ENCODE measurements at regions not wholly inside any gene's neighbourhood (a gene's known extent, or its start where the extent isn't known, plus 50 kb on each side); places are given as distances from the start of the nearest gene placed in this dataset.

DNA sequence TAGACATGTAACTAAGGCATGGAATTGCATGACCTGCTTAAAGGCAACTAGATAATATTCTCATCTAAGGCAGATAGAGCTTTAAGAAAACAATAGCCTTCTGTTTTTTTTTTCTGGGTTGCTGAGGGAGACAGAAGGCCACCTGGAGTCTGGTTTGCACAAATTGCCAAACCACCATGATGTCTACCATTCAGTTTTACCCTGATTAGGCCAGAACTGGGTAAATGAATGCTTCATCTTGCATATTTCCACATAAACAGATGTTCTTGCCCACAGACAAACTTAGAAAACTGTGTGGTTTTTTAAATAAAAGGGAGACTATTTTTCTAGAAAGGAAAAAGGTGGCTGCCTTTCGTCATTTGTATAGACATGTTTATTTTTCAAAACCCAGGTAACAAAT, 278.7 kb upstream of the PRICKLE1 start:
- Histone ChIP-seq H3K4me2 (replicated peaks; ENCODE audit: extremely low read depth, low read length, poor library complexity, severe bottlenecking) (no peak overlapping the region), H3K9ac (ENCODE audit: insufficient read depth, low read length, poor library complexity, severe bottlenecking) (no peak overlapping the region), H4K20me1 (ENCODE audit: insufficient read depth, low read length) (no peaks in the 10 kb centered on the region), H3K27ac (ENCODE audit: low read depth in 1 of 2, low read length in 2 of 2) (no peak overlapping the region), H2AFZ (ENCODE audit: insufficient read depth, low read depth, low read length, poor library complexity, severe bottlenecking) (no peak overlapping the region), H3K79me2 (ENCODE audit: insufficient read depth, low read length) (no peaks in the 10 kb centered on the region), H3K4me3 (replicated peaks in 1 of 3; ENCODE audit: low read depth in 2 of 3, low read length in 3 of 3) (no peak overlapping the region), H3K36me3 (replicated peaks in 1 of 2; ENCODE audit: control insufficient read depth in 1 of 2, insufficient read depth in 2 of 2, low read length in 2 of 2) (no peaks in the 10 kb centered on the region), H3K9me3 (replicated peaks in 1 of 2; ENCODE audit: control insufficient read depth in 1 of 2, insufficient read depth in 1 of 2, low read length in 2 of 2) (peaks cover 0 to 5% of the 10 kb centered on the region in 2 donors), H3K27me3 (ENCODE audit: control insufficient read depth in 2 of 2, insufficient read depth in 2 of 2, low read length in 2 of 2) (no peaks in the 10 kb centered on the region), H3K4me1 (ENCODE audit: control insufficient read depth in 1 of 2, insufficient read depth in 2 of 2, low read length in 2 of 2) (no peaks in the 10 kb centered on the region)
- TF ChIP-seq, protein P1, sequence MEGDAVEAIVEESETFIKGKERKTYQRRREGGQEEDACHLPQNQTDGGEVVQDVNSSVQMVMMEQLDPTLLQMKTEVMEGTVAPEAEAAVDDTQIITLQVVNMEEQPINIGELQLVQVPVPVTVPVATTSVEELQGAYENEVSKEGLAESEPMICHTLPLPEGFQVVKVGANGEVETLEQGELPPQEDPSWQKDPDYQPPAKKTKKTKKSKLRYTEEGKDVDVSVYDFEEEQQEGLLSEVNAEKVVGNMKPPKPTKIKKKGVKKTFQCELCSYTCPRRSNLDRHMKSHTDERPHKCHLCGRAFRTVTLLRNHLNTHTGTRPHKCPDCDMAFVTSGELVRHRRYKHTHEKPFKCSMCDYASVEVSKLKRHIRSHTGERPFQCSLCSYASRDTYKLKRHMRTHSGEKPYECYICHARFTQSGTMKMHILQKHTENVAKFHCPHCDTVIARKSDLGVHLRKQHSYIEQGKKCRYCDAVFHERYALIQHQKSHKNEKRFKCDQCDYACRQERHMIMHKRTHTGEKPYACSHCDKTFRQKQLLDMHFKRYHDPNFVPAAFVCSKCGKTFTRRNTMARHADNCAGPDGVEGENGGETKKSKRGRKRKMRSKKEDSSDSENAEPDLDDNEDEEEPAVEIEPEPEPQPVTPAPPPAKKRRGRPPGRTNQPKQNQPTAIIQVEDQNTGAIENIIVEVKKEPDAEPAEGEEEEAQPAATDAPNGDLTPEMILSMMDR (IDR thresholded peaks at IDR 0.05), result no peak
- Mint-ChIP-seq H3K4me1 (no peaks in the 10 kb centered on the region), H3K27me3 (ENCODE audit: low read depth in 3 of 3) (no peaks in the 10 kb centered on the region), H3K36me3 (no peaks in the 10 kb centered on the region), H3K4me3 (no peak overlapping the region), H3K27ac (no peak overlapping the region), H3K9me3 (peaks cover 0 to 16% (median 2%) of the 10 kb centered on the region in 7 donors)
- intact Hi-C loops (cut with micrococcal nuclease), result no loop called here
- DNase-seq, result no peak
- WGBS (ENCODE audit: insufficient coverage), result no CpG with 5 or more reads among the region's 1 CpG

DNA sequence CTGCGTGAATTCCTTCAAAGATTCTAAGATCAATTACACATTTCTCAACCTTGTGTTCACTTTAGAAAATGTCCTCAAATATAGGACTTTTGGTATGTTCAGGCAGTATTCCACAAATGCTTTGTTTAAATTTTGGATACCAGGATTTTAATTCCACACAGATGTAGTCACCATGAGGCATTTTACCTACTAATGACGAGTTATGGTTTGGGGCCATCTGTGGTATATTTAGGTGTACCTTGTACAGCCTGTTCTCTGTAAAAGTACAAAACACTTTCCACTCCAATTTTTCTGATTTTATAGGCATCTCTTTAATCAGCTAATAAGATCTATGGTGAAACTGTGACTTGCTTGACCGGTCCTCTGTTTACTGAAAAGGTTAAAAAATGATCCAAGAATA, 275.7 kb upstream of the PRICKLE1 start:
- no peak overlapping the region for H3K27ac Mint-ChIP-seq
- Histone ChIP-seq H3K4me1 (ENCODE audit: control insufficient read depth in 1 of 2, insufficient read depth in 2 of 2, low read length in 2 of 2) (no peaks in the 10 kb centered on the region), H3K4me2 (replicated peaks; ENCODE audit: extremely low read depth, low read length, poor library complexity, severe bottlenecking) (no peak overlapping the region), H3K27ac (ENCODE audit: low read depth in 1 of 2, low read length in 2 of 2) (no peak overlapping the region), H3K4me3 (replicated peaks in 1 of 3; ENCODE audit: low read depth in 2 of 3, low read length in 3 of 3) (no peak overlapping the region), H3K27me3 (ENCODE audit: control insufficient read depth in 2 of 2, insufficient read depth in 2 of 2, low read length in 2 of 2) (no peaks in the 10 kb centered on the region), H3K36me3 (replicated peaks in 1 of 2; ENCODE audit: control insufficient read depth in 1 of 2, insufficient read depth in 2 of 2, low read length in 2 of 2) (no peaks in the 10 kb centered on the region), H3K9me3 (replicated peaks in 1 of 2; ENCODE audit: control insufficient read depth in 1 of 2, insufficient read depth in 1 of 2, low read length in 2 of 2) (peaks cover 0 to 5% of the 10 kb centered on the region in 2 donors), H4K20me1 (ENCODE audit: insufficient read depth, low read length) (no peaks in the 10 kb centered on the region), H3K9ac (ENCODE audit: insufficient read depth, low read length, poor library complexity, severe bottlenecking) (no peak overlapping the region), H2AFZ (ENCODE audit: insufficient read depth, low read depth, low read length, poor library complexity, severe bottlenecking) (no peak overlapping the region), H3K79me2 (ENCODE audit: insufficient read depth, low read length) (no peaks in the 10 kb centered on the region)
- WGBS (ENCODE audit: insufficient coverage), result no CpG with 5 or more reads among the region's 3 CpGs
- no peaks in the 10 kb centered on the region for H3K4me1 Mint-ChIP-seq
- DNase-seq, result no peak
- H3K27me3 Mint-ChIP-seq (ENCODE audit: low read depth in 3 of 3), result peaks cover 0 to 2% (median 0%) of the 10 kb centered on the region in 3 donors
- H3K4me3 Mint-ChIP-seq, result no peak overlapping the region
- intact Hi-C loops (cut with micrococcal nuclease), result no loop called here
- peaks cover 0 to 12% (median 2%) of the 10 kb centered on the region in 7 donors for H3K9me3 Mint-ChIP-seq
- H3K36me3 Mint-ChIP-seq, result no peaks in the 10 kb centered on the region
- TF ChIP-seq, protein P1 (IDR thresholded peaks at IDR 0.05), result no peak
